Smooth muscle cell (in vitro differentiated cells): ENCODE measurements at regions not wholly inside any gene's neighbourhood (a gene's known extent, or its start where the extent isn't known, plus 50 kb on each side); places are given as distances from the start of the nearest gene placed in this dataset.
"Not testable (repeated sequence)": the region's sequence is repeated elsewhere in the genome, so short reads cannot be mapped to it uniquely, and the experiment has no call there.

Experiments used
- DNase-seq: peaks from one replicate; lab custom pipeline; 2025; ENCODE audit not compliant: unreplicated experiment; lab: John Stamatoyannopoulos, UW
- H2AFZ ChIP-seq: fragments of 200-600 bp; sonication (generic); 2 replicates; pipeline ENCODE4 v1.6.0; 2016; ENCODE audit warnings: antibody characterized with exemption, low read depth, mild to moderate bottlenecking
- H3F3A ChIP-seq: fragments of 200-600 bp; sonication (generic); 2 replicates; pipeline ENCODE4 v1.6.0; 2017; ENCODE audit warnings: antibody characterized with exemption, low read depth
- H3K27ac ChIP-seq: fragments of 200-600 bp; sonication (generic); 2 replicates; pipeline ENCODE4 v1.5.1; 2016; ENCODE audit warnings: low read depth, mild to moderate bottlenecking
- H3K27me3 ChIP-seq: fragments of 200-600 bp; sonication (generic); 2 replicates; pipeline ENCODE4 v1.6.1; 2016; ENCODE audit warnings: low read depth, mild to moderate bottlenecking
- H3K36me3 ChIP-seq: fragments of 200-600 bp; sonication (generic); 2 replicates; pipeline ENCODE4 v1.5.1; 2016; ENCODE audit warnings: low read depth
- H3K4me1 ChIP-seq: fragments of 200-600 bp; sonication (generic); 2 replicates; pipeline ENCODE4 v1.5.1; 2016; ENCODE audit warnings: low read depth
- H3K4me2 ChIP-seq: fragments of 200-600 bp; sonication (generic); 2 replicates; pipeline ENCODE4 v1.6.0; 2016; ENCODE audit warnings: mild to moderate bottlenecking
- H3K4me3 ChIP-seq: fragments of 200-600 bp; sonication (generic); 2 replicates; pipeline ENCODE4 v1.5.1; 2016; ENCODE audit warnings: mild to moderate bottlenecking
- H3K79me2 ChIP-seq: fragments of 200-600 bp; sonication (generic); 2 replicates; pipeline ENCODE4 v1.6.0; 2016; ENCODE audit warnings: low read depth, mild to moderate bottlenecking
- H3K9ac ChIP-seq: fragments of 200-600 bp; sonication (generic); 2 replicates; pipeline ENCODE4 v1.6.0; 2016; ENCODE audit warnings: low read depth
- H3K9me3 ChIP-seq: fragments of 200-600 bp; sonication (generic); replicated peaks from 2 replicates; pipeline ENCODE4 v1.5.1; 2016; ENCODE audit warnings: low read depth
- H4K20me1 ChIP-seq: fragments of 200-600 bp; sonication (generic); 2 replicates; pipeline ENCODE4 v1.6.0; 2016; ENCODE audit warnings: low read depth
- CTCF ChIP-seq: fragments of 200-600 bp; sonication (generic); IDR thresholded peaks from 2 replicates; pipeline ENCODE4 v1.5.1; 2017; ENCODE audit warnings: borderline replicate concordance, mild to moderate bottlenecking, antibody characterized with exemption; ENCODE audit not compliant: insufficient read depth, poor library complexity, severe bottlenecking
- WGBS: methylation state at CpG from one replicate; pipeline ENCODE4 v1.1.7; 2016; ENCODE audit warnings: low lambda C conversion rate; 5-methylcytosine and 5-hydroxymethylcytosine counted together

DNA sequence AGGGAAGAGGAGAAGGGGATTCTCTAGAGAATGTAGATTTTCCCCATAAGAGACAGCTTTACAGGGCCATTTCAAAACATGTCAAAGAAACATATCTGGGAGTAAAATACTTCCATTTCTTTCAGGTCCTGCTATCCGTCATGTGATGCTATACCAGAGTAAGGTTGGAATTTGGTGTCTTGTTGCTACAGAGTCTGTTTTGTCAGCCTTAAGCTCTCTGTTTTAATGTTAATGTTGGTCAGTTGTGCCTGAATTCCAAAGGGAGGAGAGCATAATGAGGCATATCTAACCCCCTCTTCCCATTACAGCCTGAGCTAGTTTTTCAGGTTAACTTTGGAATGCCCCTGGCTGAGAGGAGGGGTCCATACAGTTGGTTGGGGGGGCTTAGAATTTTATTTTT is 94.7 kb upstream of the CCDC71L start:
- no peak overlapping the region for H2AFZ ChIP-seq

GRCh38 chr7:106756071-106756470 is 95.1 kb upstream of the CCDC71L start:
- H3F3A ChIP-seq, result no peaks in the 10 kb centered on the region
- no peak for DNase-seq
- no peaks in the 10 kb centered on the region for H4K20me1 ChIP-seq
- no peak for TF ChIP-seq CTCF
- H3K9me3 ChIP-seq, result no peaks in the 10 kb centered on the region
- no peaks in the 10 kb centered on the region for H3K4me1 ChIP-seq
- no peaks in the 10 kb centered on the region for H3K27me3 ChIP-seq
- H3K9ac ChIP-seq, result no peak overlapping the region
- H3K27ac ChIP-seq, result no peak overlapping the region
- no peak overlapping the region for H3K4me3 ChIP-seq
- no peaks in the 10 kb centered on the region for H3K79me2 ChIP-seq
- H3K4me2 ChIP-seq, result no peak overlapping the region
- no peak overlapping the region for H2AFZ ChIP-seq
- no peaks in the 10 kb centered on the region for H3K36me3 ChIP-seq

More for the DNA sequence above, 94.7 kb upstream of the CCDC71L start:
- no peak for TF ChIP-seq CTCF
- 78% methylated on average over 1 of the region's 1 CpG for WGBS
- no peak for DNase-seq
- Histone ChIP-seq H3K4me3 (no peak overlapping the region), H3K4me2 (no peak overlapping the region), H3K27me3 (no peaks in the 10 kb centered on the region), H3K27ac (no peak overlapping the region), H3K36me3 (no peaks in the 10 kb centered on the region), H3F3A (no peaks in the 10 kb centered on the region), H4K20me1 (no peaks in the 10 kb centered on the region), H3K9me3 (no peaks in the 10 kb centered on the region), H3K4me1 (no peaks in the 10 kb centered on the region), H3K9ac (no peak overlapping the region), H3K79me2 (no peaks in the 10 kb centered on the region)

DNA sequence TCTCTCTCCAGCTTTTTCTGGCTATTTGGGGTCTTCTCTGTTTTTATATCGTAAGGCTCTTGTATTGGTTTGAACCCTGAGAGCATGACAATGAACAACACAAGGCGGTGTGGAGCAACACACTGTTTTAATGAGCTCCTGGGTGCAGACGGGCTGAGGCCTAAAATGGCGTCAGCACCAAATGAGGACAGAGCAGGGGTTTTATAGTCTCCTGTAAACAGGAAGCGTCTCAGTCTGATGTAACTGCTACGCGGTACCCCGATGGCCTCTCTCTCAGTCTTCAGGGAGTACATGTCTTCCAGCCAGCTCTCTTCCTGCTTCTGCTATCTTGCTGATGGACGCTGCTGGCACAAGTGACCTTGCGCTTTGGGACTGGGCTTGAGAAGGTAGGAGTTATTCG is 95.9 kb upstream of the CCDC71L start:
- H3K4me3 ChIP-seq, result no peak overlapping the region
- H3K4me1 ChIP-seq, result no peaks in the 10 kb centered on the region
- no peak for TF ChIP-seq CTCF
- H3K27me3 ChIP-seq, result no peaks in the 10 kb centered on the region
- DNase-seq, result no peak
- no peaks in the 10 kb centered on the region for H3K9me3 ChIP-seq
- no peaks in the 10 kb centered on the region for H3K79me2 ChIP-seq
- no peaks in the 10 kb centered on the region for H3K36me3 ChIP-seq
- no peak overlapping the region for H3K9ac ChIP-seq
- H3K4me2 ChIP-seq, result no peak overlapping the region
- no peaks in the 10 kb centered on the region for H4K20me1 ChIP-seq
- WGBS, result 93% methylated on average over 11 of the region's 11 CpGs
- H2AFZ ChIP-seq, result no peak overlapping the region
- H3K27ac ChIP-seq, result no peak overlapping the region
- no peaks in the 10 kb centered on the region for H3F3A ChIP-seq

GRCh38 chr7:106757846-106758245 is 96.9 kb upstream of the CCDC71L start:
- Histone ChIP-seq H3K4me1 (no peaks in the 10 kb centered on the region), H3K4me2 (no peak overlapping the region), H3K36me3 (no peaks in the 10 kb centered on the region), H2AFZ (no peak overlapping the region), H4K20me1 (no peaks in the 10 kb centered on the region), H3K4me3 (no peak overlapping the region), H3K27ac (no peak overlapping the region), H3K79me2 (no peaks in the 10 kb centered on the region), H3K9me3 (no peaks in the 10 kb centered on the region), H3K27me3 (no peaks in the 10 kb centered on the region), H3K9ac (no peak overlapping the region), H3F3A (no peaks in the 10 kb centered on the region)
- no peak for TF ChIP-seq CTCF
- DNase-seq, result no peak
- WGBS, result 90% methylated on average over 2 of the region's 2 CpGs

DNA sequence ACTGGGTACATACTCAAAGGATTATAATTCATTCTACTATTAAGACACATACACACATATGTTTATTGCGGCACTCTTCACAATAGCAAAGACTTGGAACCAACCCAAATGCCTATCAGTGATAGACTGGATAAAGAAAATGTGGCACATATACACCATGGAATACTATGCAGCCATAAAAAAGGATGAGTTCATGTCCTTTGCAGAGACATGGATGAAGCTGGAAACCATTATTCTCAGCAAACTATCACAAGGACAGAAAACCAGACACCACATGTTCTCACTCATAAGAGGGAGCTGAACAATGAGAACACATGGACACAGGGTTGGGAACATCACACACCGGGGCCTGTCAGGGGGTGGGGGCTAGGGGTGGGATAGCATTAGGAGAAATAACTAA is 101.9 kb upstream of the CCDC71L start:
- not testable (repeated sequence) for H2AFZ ChIP-seq, H3K27me3 ChIP-seq, H4K20me1 ChIP-seq

More for the DNA sequence above, 101.9 kb upstream of the CCDC71L start:
- H3F3A ChIP-seq, DNase-seq, H3K27ac ChIP-seq, H3K9me3 ChIP-seq, H3K4me2 ChIP-seq, H3K79me2 ChIP-seq, H3K4me3 ChIP-seq, H3K9ac ChIP-seq, H3K36me3 ChIP-seq: not testable (repeated sequence)
- WGBS, result 96% methylated on average over 2 of the region's 2 CpGs
- peaks cover 12% of the 10 kb centered on the region for H3K4me1 ChIP-seq
